ENCODE measurements at regions not wholly inside any gene's neighbourhood (a gene's known extent, or its start where the extent isn't known, plus 50 kb on each side); places are given as distances from the start of the nearest gene placed in this dataset.

DNA sequence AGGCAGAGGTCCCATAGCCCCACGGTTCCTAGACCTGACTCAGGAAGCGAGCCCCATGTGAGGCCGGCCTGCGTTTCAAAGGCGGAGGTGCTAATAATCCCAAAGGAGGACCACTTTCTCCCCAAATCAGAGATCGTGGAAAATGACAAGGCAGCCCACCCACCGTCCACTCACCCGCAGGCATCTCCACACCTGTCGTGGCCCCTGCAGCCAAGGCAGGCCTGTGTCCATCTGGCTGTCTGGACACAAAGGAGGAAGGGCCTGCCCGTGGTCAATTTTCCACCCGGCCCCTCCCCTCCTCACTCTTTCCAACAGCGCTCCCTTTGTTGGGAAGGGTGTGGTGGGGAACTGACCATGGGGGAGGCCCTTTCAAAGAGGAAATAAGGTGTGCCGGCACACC, 125.3 kb upstream of the TMEM132D start:
- TF ChIP-seq, protein P1, sequence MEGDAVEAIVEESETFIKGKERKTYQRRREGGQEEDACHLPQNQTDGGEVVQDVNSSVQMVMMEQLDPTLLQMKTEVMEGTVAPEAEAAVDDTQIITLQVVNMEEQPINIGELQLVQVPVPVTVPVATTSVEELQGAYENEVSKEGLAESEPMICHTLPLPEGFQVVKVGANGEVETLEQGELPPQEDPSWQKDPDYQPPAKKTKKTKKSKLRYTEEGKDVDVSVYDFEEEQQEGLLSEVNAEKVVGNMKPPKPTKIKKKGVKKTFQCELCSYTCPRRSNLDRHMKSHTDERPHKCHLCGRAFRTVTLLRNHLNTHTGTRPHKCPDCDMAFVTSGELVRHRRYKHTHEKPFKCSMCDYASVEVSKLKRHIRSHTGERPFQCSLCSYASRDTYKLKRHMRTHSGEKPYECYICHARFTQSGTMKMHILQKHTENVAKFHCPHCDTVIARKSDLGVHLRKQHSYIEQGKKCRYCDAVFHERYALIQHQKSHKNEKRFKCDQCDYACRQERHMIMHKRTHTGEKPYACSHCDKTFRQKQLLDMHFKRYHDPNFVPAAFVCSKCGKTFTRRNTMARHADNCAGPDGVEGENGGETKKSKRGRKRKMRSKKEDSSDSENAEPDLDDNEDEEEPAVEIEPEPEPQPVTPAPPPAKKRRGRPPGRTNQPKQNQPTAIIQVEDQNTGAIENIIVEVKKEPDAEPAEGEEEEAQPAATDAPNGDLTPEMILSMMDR (IDR thresholded peaks at IDR 0.05; ENCODE audit: low read depth, low read length): no peak
- H3K4me1 ChIP-seq: no peaks in the 10 kb centered on the region

DNA sequence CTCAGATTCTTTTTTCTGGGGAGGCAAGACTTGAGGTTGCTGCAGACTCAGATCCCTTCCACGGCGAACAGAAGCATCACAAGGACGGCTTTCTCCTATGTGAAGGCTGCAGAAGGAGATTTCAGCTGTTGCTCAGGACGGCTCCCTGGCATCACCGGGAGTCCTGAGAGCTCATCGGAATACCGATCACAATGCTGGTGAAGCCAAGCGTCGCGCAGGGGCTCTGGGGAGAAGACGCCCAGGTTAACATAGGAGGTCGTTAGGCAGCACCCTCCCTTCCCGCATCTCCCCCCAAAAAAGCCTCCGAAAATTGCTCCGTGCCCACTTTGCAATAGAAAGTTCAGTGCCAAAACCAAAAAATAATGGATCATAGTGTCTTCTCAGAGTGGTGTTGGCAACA, 127.2 kb upstream of the TMEM132D start:
- TF ChIP-seq, protein P1 (IDR thresholded peaks at IDR 0.05; ENCODE audit: low read depth, low read length): no peak
- Histone ChIP-seq H3K27me3 (peaks cover 30% of the 10 kb centered on the region), H3K4me1 (no peaks in the 10 kb centered on the region), H3K4me3 (ENCODE audit: low read depth, low read length) (no peak overlapping the region), H3K36me3 (no peaks in the 10 kb centered on the region), H3K9me3 (no peaks in the 10 kb centered on the region)
- DNase-seq: no peak

More for the DNA sequence above, 125.3 kb upstream of the TMEM132D start:
- no peak for DNase-seq
- Histone ChIP-seq H3K36me3 (no peaks in the 10 kb centered on the region), H3K4me3 (ENCODE audit: low read depth, low read length) (no peak overlapping the region), H3K27me3 (peaks cover 18% of the 10 kb centered on the region), H3K9me3 (no peaks in the 10 kb centered on the region)

DNA sequence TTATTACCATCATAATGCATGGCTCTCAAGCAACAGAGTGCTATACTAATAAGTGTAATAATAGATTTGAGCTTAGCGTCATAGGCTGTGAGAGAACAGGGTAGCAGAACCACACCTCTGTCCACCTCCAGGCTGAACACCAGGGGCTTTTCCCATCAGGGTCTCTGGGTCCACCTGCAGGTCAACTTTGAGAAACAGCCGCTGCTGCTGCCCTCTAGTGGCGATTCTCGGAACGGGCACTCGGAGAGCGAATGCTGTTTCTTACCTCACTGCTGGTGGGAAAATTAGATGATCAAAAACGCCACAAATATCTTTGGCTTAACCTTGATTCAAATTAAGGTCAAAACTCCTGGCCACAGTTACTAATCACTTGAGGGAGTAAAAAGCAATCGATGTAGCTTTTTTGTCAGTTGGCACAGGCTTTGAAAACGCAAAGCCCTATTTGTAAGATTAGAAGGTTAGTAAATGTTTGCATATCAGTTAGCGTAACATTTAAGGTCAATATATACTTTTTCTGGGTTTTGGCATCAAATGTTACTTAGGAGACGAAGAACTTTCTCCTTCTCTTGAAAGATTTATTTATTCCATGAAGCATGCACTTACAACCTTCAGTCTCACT, 127.9 kb upstream of the TMEM132D start:
- TF ChIP-seq, protein P1 (IDR thresholded peaks at IDR 0.05; ENCODE audit: low read depth, low read length): peak; percentile 100
- Histone ChIP-seq H3K4me1 (no peaks in the 10 kb centered on the region), H3K9me3 (no peaks in the 10 kb centered on the region), H3K36me3 (no peaks in the 10 kb centered on the region), H3K27me3 (peaks cover 30% of the 10 kb centered on the region), H3K4me3 (ENCODE audit: low read depth, low read length) (no peak overlapping the region)
- peak; percentile 74 for DNase-seq

DNA sequence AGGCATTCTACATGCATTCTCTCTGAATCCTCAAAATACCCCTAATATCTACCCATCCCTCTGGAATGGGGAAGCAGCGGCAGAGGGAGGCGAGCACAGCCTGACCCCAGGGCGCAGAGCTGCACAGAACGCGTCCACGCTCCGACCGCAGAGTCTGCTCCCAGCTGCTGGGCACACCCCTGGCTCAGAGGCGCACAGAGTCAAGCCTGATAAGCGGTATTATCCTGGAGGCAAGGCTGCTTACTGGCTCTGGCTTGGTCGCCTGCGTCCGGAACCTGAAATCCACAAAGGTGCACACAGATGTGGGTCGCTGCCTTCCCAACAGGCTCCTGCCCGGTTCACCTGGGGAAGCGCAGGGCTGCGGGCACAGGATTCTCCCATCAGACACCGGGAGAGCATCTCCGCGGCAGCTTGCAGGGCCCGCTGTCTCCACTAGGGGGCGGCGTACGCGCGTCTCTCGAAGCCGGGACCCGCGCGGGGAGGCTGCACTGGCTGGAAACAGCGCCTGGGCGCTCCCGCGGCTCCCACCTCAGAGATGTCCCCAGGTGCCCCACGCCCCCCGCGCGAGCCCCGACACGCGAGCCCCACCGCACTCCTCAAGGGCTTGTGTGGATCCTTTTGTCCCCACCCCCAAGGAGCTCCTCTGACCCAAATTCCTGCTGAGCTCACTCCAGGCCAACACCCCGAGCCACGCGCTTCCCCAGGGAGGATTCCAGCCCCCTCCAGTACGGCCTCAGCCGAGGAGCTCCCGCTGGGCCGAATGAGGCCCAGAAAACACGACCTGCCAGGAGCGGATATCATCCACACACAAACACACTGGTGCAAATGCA, 120.1 kb upstream of the FZD10 start:
- TF ChIP-seq, protein P1 (IDR thresholded peaks at IDR 0.05; ENCODE audit: low read depth, low read length): peak; percentile 73
- no peaks in the 10 kb centered on the region for H3K4me1 ChIP-seq
- peak; percentile 79 for DNase-seq
- H3K4me3 ChIP-seq (ENCODE audit: low read depth, low read length): no peak overlapping the region
- no peaks in the 10 kb centered on the region for H3K9me3 ChIP-seq
- peaks cover 22% of the 10 kb centered on the region for H3K27me3 ChIP-seq
- no peaks in the 10 kb centered on the region for H3K36me3 ChIP-seq

DNA sequence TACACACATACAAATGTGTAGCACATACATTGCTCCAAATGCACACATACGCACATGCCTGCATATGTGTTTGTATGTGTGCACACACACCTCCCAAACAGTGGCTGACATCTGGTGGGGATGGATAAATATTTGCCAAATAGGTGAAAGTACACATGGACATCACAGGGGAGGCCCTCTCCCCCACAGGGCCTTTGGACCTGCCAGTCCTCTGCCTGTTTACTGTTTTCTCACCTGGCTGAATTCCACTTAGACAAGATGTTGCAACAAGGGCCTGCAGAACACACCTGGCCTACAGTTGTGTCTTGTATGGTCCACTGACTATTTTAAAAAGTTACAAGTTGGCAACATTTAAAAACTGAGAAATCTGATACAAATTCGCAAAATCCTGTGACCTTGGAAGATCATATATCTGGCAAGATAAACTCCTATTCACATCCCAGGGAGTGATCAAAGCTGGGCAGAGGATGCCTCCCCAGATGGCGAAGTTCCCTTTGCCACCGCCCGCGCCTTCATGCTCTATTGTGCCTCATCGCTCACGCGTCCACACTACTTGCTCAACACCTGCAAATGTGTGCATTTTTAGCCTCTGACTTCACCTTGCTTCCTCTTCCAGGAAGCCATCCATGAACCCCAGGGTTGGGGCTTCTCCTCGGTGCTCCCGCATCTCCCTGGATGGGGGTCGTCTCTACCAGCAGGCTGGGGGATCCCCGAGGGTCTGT, 118.4 kb upstream of the FZD10 start:
- DNase-seq: no peak
- Histone ChIP-seq H3K36me3 (no peaks in the 10 kb centered on the region), H3K4me1 (no peaks in the 10 kb centered on the region), H3K27me3 (peaks cover 22% of the 10 kb centered on the region), H3K9me3 (no peaks in the 10 kb centered on the region), H3K4me3 (ENCODE audit: low read depth, low read length) (no peak overlapping the region)
- TF ChIP-seq, protein P1 (IDR thresholded peaks at IDR 0.05; ENCODE audit: low read depth, low read length): no peak

All from BE2C (cell line).